Suprapubic skin (tissue), 4 donors: ENCODE measurements at regions not wholly inside any gene's neighbourhood (a gene's known extent, or its start where the extent isn't known, plus 50 kb on each side); places are given as distances from the start of the nearest gene placed in this dataset.

Experiments
- DNase-seq, 2 donors: peaks; one replicate each; pipeline ENCODE4 v3.0.0-alpha.2; 2019; ENCODE audit warnings: low spot score in 2 of 2
- H3K27ac ChIP-seq: fragments of 200-600 bp; sonication (generic); one replicate; pipeline ENCODE4 v1.5.1; 2019
- H3K27me3 ChIP-seq: fragments of 200-600 bp; sonication (generic); one replicate; pipeline ENCODE4 v1.5.1; 2019
- H3K36me3 ChIP-seq: fragments of 200-600 bp; sonication (generic); one replicate; pipeline ENCODE4 v1.5.1; 2019
- H3K4me1 ChIP-seq: fragments of 200-600 bp; sonication (generic); one replicate; pipeline ENCODE4 v1.5.1; 2019
- H3K4me3 ChIP-seq: fragments of 200-600 bp; sonication (generic); one replicate; pipeline ENCODE4 v1.5.1; 2019; ENCODE audit warnings: mild to moderate bottlenecking
- H3K9me3 ChIP-seq: fragments of 200-600 bp; sonication (generic); one replicate; pipeline ENCODE4 v1.5.1; 2019
- CTCF ChIP-seq, 2 donors: fragments of 200-600 bp in 1 of 2; fragments of 450-650 bp in 1 of 2; sonication (generic) in 1 of 2; IDR thresholded peaks; one replicate each; pipeline ENCODE4 v1.5.1; 2016 to 2019; ENCODE audit warnings: antibody characterized with exemption in 2 of 2, mild to moderate bottlenecking in 1 of 2, moderate library complexity in 1 of 2
- EP300 ChIP-seq: sonication (generic); formaldehyde crosslinking; IDR thresholded peaks from one replicate; pipeline ENCODE4 v1.6.1; 2017; ENCODE audit warnings: antibody characterized with exemption
- POLR2A ChIP-seq, 2 donors: fragments of 450-650 bp; IDR thresholded peaks; one replicate each; pipeline ENCODE4 v1.6.1; 2017; ENCODE audit warnings: antibody characterized with exemption in 2 of 2, mild to moderate bottlenecking in 2 of 2, moderate library complexity in 2 of 2
- POLR2AphosphoS5 ChIP-seq, 3 donors: sonication (generic); formaldehyde crosslinking; IDR thresholded peaks; one replicate each; pipeline ENCODE4 v1.6.1; 2017; ENCODE audit warnings: antibody characterized with exemption in 3 of 3
- WGBS: methylation state at CpG from one replicate; pipeline ENCODE4 v1.1.5; 2018; 5-methylcytosine and 5-hydroxymethylcytosine counted together

DNA sequence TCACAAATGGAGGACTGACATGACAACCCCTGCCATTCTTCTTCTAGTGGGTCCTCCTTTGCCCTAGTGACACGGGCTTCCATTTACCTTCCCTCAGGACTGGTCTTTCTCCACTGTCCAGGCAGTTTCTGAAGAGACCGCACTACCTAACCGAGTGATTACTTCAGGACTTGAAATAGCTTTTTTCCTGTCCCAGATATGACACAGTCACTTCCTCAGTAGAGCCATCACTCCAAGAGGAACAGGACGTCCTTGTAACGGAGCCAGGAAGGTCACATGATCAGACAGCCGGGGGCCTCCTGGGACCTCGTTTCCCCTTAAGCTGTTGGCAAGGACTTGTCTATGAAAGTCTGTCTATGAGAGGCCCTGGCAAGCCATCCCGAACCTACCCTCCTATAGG lies 62.3 kb downstream of the FOS start:
- TF ChIP-seq POLR2A (IDR thresholded peaks at IDR 0.05) (peak in 1 of 2 donors; percentile 42), CTCF (IDR thresholded peaks at IDR 0.05) (no peak), EP300 (peak; percentile 93), POLR2AphosphoS5 (IDR thresholded peaks at IDR 0.05) (peak; percentile 64 to 97 (median 97))

DNA sequence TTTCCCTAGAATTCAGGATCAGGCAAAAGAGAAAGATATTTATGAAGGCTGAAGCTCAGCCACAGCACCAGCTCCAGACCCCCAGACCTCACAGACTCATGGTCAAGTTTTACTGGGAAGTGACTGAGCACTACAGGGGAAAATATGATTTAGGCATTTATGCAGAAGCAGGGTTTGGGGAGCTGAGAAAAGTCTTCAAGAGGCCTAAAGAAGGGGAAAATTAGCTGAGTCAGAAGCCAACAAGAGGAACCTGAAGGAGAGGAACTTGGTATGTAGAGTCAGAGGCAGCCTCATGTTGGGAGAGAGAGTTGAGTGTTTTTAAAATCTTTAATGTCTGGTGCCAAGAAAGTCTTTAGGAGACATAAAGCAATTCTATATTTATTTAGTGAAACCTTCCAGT lies 63.0 kb downstream of the FOS start:
- H3K27ac ChIP-seq: peak overlapping the region; percentile 87
- no peaks in the 10 kb centered on the region for H3K27me3 ChIP-seq
- H3K9me3 ChIP-seq: no peaks in the 10 kb centered on the region
- no peak for DNase-seq
- TF ChIP-seq CTCF (IDR thresholded peaks at IDR 0.05) (no peak), EP300 (no peak), POLR2AphosphoS5 (IDR thresholded peaks at IDR 0.05) (no peak), POLR2A (IDR thresholded peaks at IDR 0.05) (no peak)
- H3K36me3 ChIP-seq: no peaks in the 10 kb centered on the region
- H3K4me3 ChIP-seq: no peak overlapping the region
- H3K4me1 ChIP-seq: peaks cover 47% of the 10 kb centered on the region

More for the DNA sequence above, 62.3 kb downstream of the FOS start:
- peak overlapping the region; percentile 87 for H3K27ac ChIP-seq
- no peaks in the 10 kb centered on the region for H3K27me3 ChIP-seq
- 52% methylated on average over 8 of the region's 8 CpGs for WGBS
- H3K9me3 ChIP-seq: no peaks in the 10 kb centered on the region
- H3K36me3 ChIP-seq: no peaks in the 10 kb centered on the region
- peak; percentile 92 to 93 for DNase-seq
- no peak overlapping the region for H3K4me3 ChIP-seq
- H3K4me1 ChIP-seq: peaks cover 47% of the 10 kb centered on the region

- H3K4me1 ChIP-seq: peaks cover 47% of the 10 kb centered on the region
- WGBS: 86% methylated on average over 4 of the region's 4 CpGs
- no peaks in the 10 kb centered on the region for H3K36me3 ChIP-seq
- H3K9me3 ChIP-seq: no peaks in the 10 kb centered on the region
- no peaks in the 10 kb centered on the region for H3K27me3 ChIP-seq
- H3K27ac ChIP-seq: peak overlapping the region; percentile 46
- no peak overlapping the region for H3K4me3 ChIP-seq
- DNase-seq: no peak
- TF ChIP-seq POLR2A (IDR thresholded peaks at IDR 0.05): no peak
- TF ChIP-seq POLR2AphosphoS5 (IDR thresholded peaks at IDR 0.05): no peak
- TF ChIP-seq CTCF (IDR thresholded peaks at IDR 0.05): no peak
Measured at GRCh38 chr14:75342762-75343599, 64.4 kb downstream of the FOS start.

- 58% methylated on average over 2 of the region's 2 CpGs for WGBS
- H3K4me1 ChIP-seq: peaks cover 43% of the 10 kb centered on the region
- H3K36me3 ChIP-seq: no peaks in the 10 kb centered on the region
- DNase-seq: no peak
- H3K27ac ChIP-seq: no peak overlapping the region
- H3K27me3 ChIP-seq: no peaks in the 10 kb centered on the region
- TF ChIP-seq POLR2A (IDR thresholded peaks at IDR 0.05) (no peak), EP300 (no peak), POLR2AphosphoS5 (IDR thresholded peaks at IDR 0.05) (peak in 1 of 3 donors; percentile 43), CTCF (IDR thresholded peaks at IDR 0.05) (no peak)
- H3K4me3 ChIP-seq: no peak overlapping the region
- H3K9me3 ChIP-seq: no peaks in the 10 kb centered on the region
Measured at GRCh38 chr14:75343911-75344310, 65.3 kb downstream of the FOS start.

- 75% methylated on average over 2 of the region's 2 CpGs for WGBS
- no peaks in the 10 kb centered on the region for H3K27me3 ChIP-seq
- H3K4me3 ChIP-seq: no peak overlapping the region
- no peak overlapping the region for H3K27ac ChIP-seq
- no peaks in the 10 kb centered on the region for H3K9me3 ChIP-seq
- no peaks in the 10 kb centered on the region for H3K36me3 ChIP-seq
- TF ChIP-seq POLR2A (IDR thresholded peaks at IDR 0.05): peak in 1 of 2 donors; percentile 4
- no peak for TF ChIP-seq POLR2AphosphoS5 (IDR thresholded peaks at IDR 0.05)
- no peak for DNase-seq
- peaks cover 41% of the 10 kb centered on the region for H3K4me1 ChIP-seq
Measured at GRCh38 chr14:75344411-75344810, 65.8 kb downstream of the FOS start.
